Esophagus muscularis mucosa (tissue), 4 donors: ENCODE measurements at regions not wholly inside any gene's neighbourhood (a gene's known extent, or its start where the extent isn't known, plus 50 kb on each side); places are given as distances from the start of the nearest gene placed in this dataset.

ENCODE experiments used
- DNase-seq: peaks from one replicate; pipeline ENCODE4 v3.0.0-alpha.2; 2017; ENCODE audit errors: extremely low spot score
- H3K27ac ChIP-seq, 4 donors: fragments of 200-600 bp; sonication (generic); replicated peaks in 1 of 4; 1 replicate in 3 of 4; 2 replicates in 1 of 4; pipeline ENCODE4 v1.5.1; 2016 to 2019; ENCODE audit warnings: mild to moderate bottlenecking in 1 of 4
- H3K27me3 ChIP-seq, 4 donors: fragments of 200-600 bp; sonication (generic); one replicate each; pipeline versions ENCODE4 v1.5.1 to v1.6.0; 2016 to 2019
- H3K36me3 ChIP-seq, 4 donors: fragments of 200-600 bp; sonication (generic); one replicate each; pipeline ENCODE4 v1.5.1; 2016 to 2019
- H3K4me1 ChIP-seq, 4 donors: fragments of 200-600 bp; sonication (generic); one replicate each; pipeline ENCODE4 v1.5.1; 2016 to 2019
- H3K4me3 ChIP-seq, 4 donors: fragments of 200-600 bp; sonication (generic); 1 replicate in 2 of 4; 2 replicates in 2 of 4; pipeline ENCODE4 v1.5.1; 2016 to 2019; ENCODE audit warnings: mild to moderate bottlenecking in 4 of 4, moderate library complexity in 1 of 4
- H3K9me3 ChIP-seq, 4 donors: fragments of 200-600 bp; sonication (generic); 1 replicate in 3 of 4; 2 replicates in 1 of 4; pipeline ENCODE4 v1.5.1; 2016 to 2019
- CTCF ChIP-seq, 3 experiments: fragments of 200-600 bp in 2 of 3; fragments of 450-650 bp in 1 of 3; sonication (generic) in 2 of 3; IDR thresholded peaks; one replicate each; pipeline ENCODE4 v1.5.1; 2017 to 2019; ENCODE audit warnings: antibody characterized with exemption in 3 of 3, mild to moderate bottlenecking in 2 of 3, moderate library complexity in 1 of 3
- EP300 ChIP-seq: sonication (generic); formaldehyde crosslinking; IDR thresholded peaks from one replicate; pipeline ENCODE4 v1.6.1; 2017; ENCODE audit warnings: antibody characterized with exemption
- POLR2A ChIP-seq: fragments of 450-650 bp; IDR thresholded peaks from one replicate; pipeline ENCODE4 v1.6.1; 2017; ENCODE audit warnings: antibody characterized with exemption, moderate library complexity, mild to moderate bottlenecking, low read depth
- POLR2AphosphoS5 ChIP-seq, 2 donors: sonication (generic); formaldehyde crosslinking; IDR thresholded peaks; one replicate each; pipeline ENCODE4 v1.6.1; 2017; ENCODE audit warnings: antibody characterized with exemption in 2 of 2
- WGBS: methylation state at CpG from one replicate; pipeline ENCODE4 v1.1.5; 2018; 5-methylcytosine and 5-hydroxymethylcytosine counted together
- intact Hi-C: fragments of 100-400 bp; cut with DNase I; formaldehyde crosslinking; loops from one replicate; pipeline ENCODE4 v1.15.1; 2023

DNA sequence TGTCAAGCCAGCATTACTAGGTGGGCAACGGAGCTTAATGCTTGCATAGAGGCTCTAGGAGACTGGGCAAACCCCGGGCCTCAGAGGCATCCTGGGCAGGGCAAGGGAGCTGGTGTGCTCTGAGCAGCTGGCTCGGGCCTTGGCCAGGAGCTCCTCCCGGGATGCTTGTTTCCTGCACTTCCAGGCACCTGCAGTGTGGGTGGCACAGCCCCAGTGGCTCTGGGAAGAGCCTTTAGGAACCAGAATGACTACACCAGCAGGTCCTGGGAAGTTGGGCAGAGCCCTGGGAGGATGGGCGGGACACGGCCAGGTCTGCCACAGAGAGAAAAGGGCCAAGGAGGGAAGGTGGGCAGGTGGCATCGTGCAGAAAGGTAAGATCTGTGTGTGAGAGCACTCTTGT, 80.4 kb upstream of the CD93 start:
- Histone ChIP-seq H3K27ac (no peak overlapping the region), H3K4me1 (peaks cover 6 to 26% (median 18%) of the 10 kb centered on the region in 4 donors), H3K4me3 (no peak overlapping the region), H3K27me3 (no peaks in the 10 kb centered on the region), H3K36me3 (no peaks in the 10 kb centered on the region), H3K9me3 (no peaks in the 10 kb centered on the region)
- 90% methylated on average over 7 of the region's 7 CpGs for WGBS
- TF ChIP-seq POLR2A (no peak), EP300 (no peak), POLR2AphosphoS5 (IDR thresholded peaks at IDR 0.05) (no peak), CTCF (IDR thresholded peaks at IDR 0.05) (no peak)
- DNase-seq, result peak; percentile 37
- intact Hi-C loops, result no loop called here

DNA sequence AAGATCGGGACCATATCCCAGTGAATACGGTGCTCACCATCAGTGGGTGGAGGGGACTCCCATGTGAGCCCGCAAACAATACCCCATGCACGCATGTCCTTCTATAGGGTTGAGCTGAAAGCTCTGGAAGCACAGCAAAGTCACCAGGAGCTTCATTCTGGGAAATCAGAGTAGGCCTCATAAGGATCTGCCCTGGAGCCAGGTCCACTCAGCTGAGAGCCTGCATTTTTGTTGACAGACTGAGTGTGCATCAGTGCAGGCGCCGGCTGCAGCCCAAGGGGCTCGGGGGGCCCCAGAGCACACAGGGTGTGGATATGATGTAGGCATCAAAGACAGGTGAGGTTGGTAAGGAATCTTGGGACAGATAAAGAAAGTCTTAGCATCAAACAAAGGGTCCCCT, 79.8 kb upstream of the CD93 start:
- WGBS, result 100% methylated on average over 5 of the region's 7 CpGs
- DNase-seq, result no peak
- intact Hi-C loops, result no loop called here

DNA sequence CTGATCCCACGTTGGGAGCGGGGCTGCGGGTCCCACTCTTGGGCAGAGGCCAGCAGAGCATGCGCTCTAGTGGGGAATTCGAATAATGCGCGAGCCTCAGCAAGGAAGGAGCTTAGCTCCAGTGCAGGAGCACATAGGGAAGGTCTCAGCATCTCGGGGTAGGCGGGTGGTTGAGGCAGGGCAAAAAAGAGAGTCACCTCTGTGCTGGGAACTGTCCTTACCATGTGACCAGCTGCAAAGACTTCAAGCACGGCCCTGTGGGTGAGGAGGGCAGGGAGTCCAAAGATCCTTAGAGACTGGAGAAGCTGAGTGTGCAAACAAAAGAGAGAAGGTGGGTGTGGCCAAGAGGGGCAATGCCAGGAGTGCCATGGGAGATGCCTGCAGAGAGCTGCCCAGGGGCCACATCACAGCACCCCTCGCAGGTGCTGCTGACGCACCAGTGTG, 79.2 kb upstream of the CD93 start:
- no peak overlapping the region for H3K4me3 ChIP-seq
- H3K27ac ChIP-seq, result no peak overlapping the region
- H3K4me1 ChIP-seq, result peaks cover 18 to 38% (median 30%) of the 10 kb centered on the region in 4 donors
- 83% methylated on average over 12 of the region's 12 CpGs for WGBS
- DNase-seq, result no peak
- H3K36me3 ChIP-seq, result no peaks in the 10 kb centered on the region
- intact Hi-C loops, result no loop called here
- no peaks in the 10 kb centered on the region for H3K9me3 ChIP-seq
- H3K27me3 ChIP-seq, result no peaks in the 10 kb centered on the region
- TF ChIP-seq CTCF (IDR thresholded peaks at IDR 0.05) (no peak), POLR2AphosphoS5 (IDR thresholded peaks at IDR 0.05) (no peak), POLR2A (no peak), EP300 (no peak)

More for the DNA sequence above, 79.8 kb upstream of the CD93 start:
- no peaks in the 10 kb centered on the region for H3K27me3 ChIP-seq
- peaks cover 12 to 32% (median 24%) of the 10 kb centered on the region in 4 donors for H3K4me1 ChIP-seq
- H3K4me3 ChIP-seq, result no peak overlapping the region
- H3K9me3 ChIP-seq, result no peaks in the 10 kb centered on the region
- no peak overlapping the region for H3K27ac ChIP-seq
- TF ChIP-seq EP300, result no peak
- TF ChIP-seq POLR2A, result no peak
- TF ChIP-seq CTCF (IDR thresholded peaks at IDR 0.05), result no peak
- TF ChIP-seq POLR2AphosphoS5 (IDR thresholded peaks at IDR 0.05), result no peak
- H3K36me3 ChIP-seq, result no peaks in the 10 kb centered on the region

- intact Hi-C loops, result no loop called here
- peaks cover 29 to 50% (median 37%) of the 10 kb centered on the region in 4 donors for H3K4me1 ChIP-seq
- H3K36me3 ChIP-seq, result no peaks in the 10 kb centered on the region
- peak; percentile 74 for DNase-seq
- no peaks in the 10 kb centered on the region for H3K27me3 ChIP-seq
- no peaks in the 10 kb centered on the region for H3K9me3 ChIP-seq
- WGBS, result 77% methylated on average over 13 of the region's 13 CpGs
- TF ChIP-seq POLR2AphosphoS5 (IDR thresholded peaks at IDR 0.05) (no peak), POLR2A (no peak), CTCF (IDR thresholded peaks at IDR 0.05) (no peak), EP300 (no peak)
- no peak overlapping the region for H3K4me3 ChIP-seq
- no peak overlapping the region for H3K27ac ChIP-seq
These were observed 78.1 kb upstream of the CD93 start for GRCh38 chr20:23164176-23164601.

DNA sequence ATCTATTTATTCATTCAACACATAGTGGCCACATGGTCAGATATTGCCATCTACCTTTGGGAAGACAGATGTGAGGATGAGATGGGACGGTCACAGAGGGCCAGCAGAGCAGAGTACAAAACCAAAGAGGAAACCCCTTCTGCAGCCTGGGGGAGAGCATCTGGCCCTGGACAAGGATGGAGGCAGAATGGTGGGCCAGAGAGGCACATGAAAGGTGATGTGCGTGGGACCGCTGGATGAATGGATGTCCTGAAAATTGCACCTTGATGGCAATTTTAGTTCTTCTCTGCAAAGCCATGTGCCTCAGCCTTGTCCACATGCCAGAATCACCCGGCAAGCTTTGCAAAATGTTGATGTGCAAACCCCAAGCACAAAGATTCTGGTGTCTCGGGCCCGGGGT, 77.4 kb upstream of the CD93 start:
- Histone ChIP-seq H3K36me3 (no peaks in the 10 kb centered on the region), H3K9me3 (no peaks in the 10 kb centered on the region), H3K27ac (no peak overlapping the region), H3K4me1 (peaks cover 36 to 52% (median 41%) of the 10 kb centered on the region in 4 donors), H3K27me3 (no peaks in the 10 kb centered on the region), H3K4me3 (no peak overlapping the region)
- 98% methylated on average over 5 of the region's 6 CpGs for WGBS
- TF ChIP-seq POLR2A (no peak), CTCF (IDR thresholded peaks at IDR 0.05) (no peak)
- peak; percentile 81 for DNase-seq
- intact Hi-C loops, result no loop called here
